ENCODE measurements at regions not wholly inside any gene's neighbourhood (a gene's known extent, or its start where the extent isn't known, plus 50 kb on each side); places are given as distances from the start of the nearest gene placed in this dataset.

GRCh38 chrX:116618546-116618945 is 155.8 kb upstream of the CT83 start:
- no peaks in the 10 kb centered on the region for H3K4me1 ChIP-seq (ENCODE audit: control insufficient read depth in 4 of 4, insufficient read depth in 4 of 4, low read length in 3 of 4)
- no peaks in the 10 kb centered on the region for H3K27me3 ChIP-seq (ENCODE audit: control insufficient read depth in 4 of 4, insufficient read depth in 4 of 4, low read length in 3 of 4)
- no peak overlapping the region for H3K9ac ChIP-seq (ENCODE audit: low read depth in 1 of 2, low read length in 2 of 2)
- no peaks in the 10 kb centered on the region for H3K9me3 ChIP-seq (ENCODE audit: control insufficient read depth in 4 of 4, low read length in 3 of 4)
- TF ChIP-seq FOXA1 (IDR thresholded peaks at IDR 0.05) = no peak
- no peak for TF ChIP-seq NR2F2 (IDR thresholded peaks at IDR 0.05)
- no peak for TF ChIP-seq JUND (IDR thresholded peaks at IDR 0.05)
- no peak for TF ChIP-seq CTCF (IDR thresholded peaks at IDR 0.05; ENCODE audit: low read depth, low read length, missing input control)
- no peak for TF ChIP-seq RAD21 (IDR thresholded peaks at IDR 0.05)
- no peak for TF ChIP-seq HNF4A (conservative IDR thresholded peaks at IDR 0.05)
- no peak for TF ChIP-seq TAF1 (conservative IDR thresholded peaks at IDR 0.05)
- no peak for TF ChIP-seq EGR1 (IDR thresholded peaks at IDR 0.05; ENCODE audit: low read depth in 2 of 2)
- TF ChIP-seq, protein P1, sequence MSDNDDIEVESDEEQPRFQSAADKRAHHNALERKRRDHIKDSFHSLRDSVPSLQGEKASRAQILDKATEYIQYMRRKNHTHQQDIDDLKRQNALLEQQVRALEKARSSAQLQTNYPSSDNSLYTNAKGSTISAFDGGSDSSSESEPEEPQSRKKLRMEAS (IDR thresholded peaks at IDR 0.05) = no peak
- no peak for TF ChIP-seq FOXA2 (IDR thresholded peaks at IDR 0.05)
- no peak for TF ChIP-seq SP1 (IDR thresholded peaks at IDR 0.05)
- no peaks in the 10 kb centered on the region for H3K36me3 ChIP-seq (ENCODE audit: control insufficient read depth in 4 of 4, insufficient read depth in 3 of 4, low read depth in 1 of 4, low read length in 3 of 4)
- 53% methylated on average over 1 of the region's 1 CpG for WGBS
- no peak overlapping the region for H3K4me3 ChIP-seq (ENCODE audit: low read depth in 1 of 3, low read length in 3 of 3)
- H3K27ac ChIP-seq (ENCODE audit: low read depth in 1 of 2, low read length in 2 of 2) = no peak overlapping the region
- no peak for DNase-seq (ENCODE audit: low spot score)

DNA sequence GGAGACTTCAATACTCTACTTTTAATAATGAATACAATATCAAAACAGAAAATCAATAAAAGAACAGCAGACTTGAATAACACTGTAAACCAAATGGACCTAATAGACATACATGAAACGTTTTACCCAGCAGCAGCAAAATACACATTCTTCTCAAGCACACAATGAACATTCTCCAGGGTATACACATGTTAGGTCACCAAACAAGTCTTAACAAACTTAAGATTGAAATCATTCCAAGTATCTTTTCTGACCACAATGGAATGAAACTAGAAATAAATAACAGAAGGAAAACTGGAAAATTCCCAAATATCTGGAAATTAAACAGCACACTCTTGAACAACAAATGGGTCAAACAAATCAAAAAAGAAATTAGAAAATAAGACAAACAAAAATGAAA is 145.0 kb upstream of the CT83 start:
- H3K27ac ChIP-seq (ENCODE audit: low read depth in 1 of 2, low read length in 2 of 2) = no peak overlapping the region
- 21% methylated on average over 1 of the region's 1 CpG for WGBS
- H3K27me3 ChIP-seq (ENCODE audit: control insufficient read depth in 4 of 4, insufficient read depth in 4 of 4, low read length in 3 of 4) = no peaks in the 10 kb centered on the region
- TF ChIP-seq HNF4A (conservative IDR thresholded peaks at IDR 0.05) (no peak), NR2F2 (IDR thresholded peaks at IDR 0.05) (no peak), RAD21 (IDR thresholded peaks at IDR 0.05) (no peak), YY1 (IDR thresholded peaks at IDR 0.05) (no peak), GABPA (IDR thresholded peaks at IDR 0.05 in 1 of 2, conservative IDR thresholded peaks at IDR 0.05 in 1 of 2) (no peak), CTCF (IDR thresholded peaks at IDR 0.05; ENCODE audit: low read depth, low read length, missing input control) (no peak), SP1 (IDR thresholded peaks at IDR 0.05) (no peak)
- TF ChIP-seq, protein P1 (IDR thresholded peaks at IDR 0.05) = no peak
- no peaks in the 10 kb centered on the region for H3K36me3 ChIP-seq (ENCODE audit: control insufficient read depth in 4 of 4, insufficient read depth in 3 of 4, low read depth in 1 of 4, low read length in 3 of 4)
- H3K4me3 ChIP-seq (ENCODE audit: low read depth in 1 of 3, low read length in 3 of 3) = no peak overlapping the region
- H3K9ac ChIP-seq (ENCODE audit: low read depth in 1 of 2, low read length in 2 of 2) = no peak overlapping the region
- H3K9me3 ChIP-seq (ENCODE audit: control insufficient read depth in 4 of 4, low read length in 3 of 4) = peaks cover 0 to 3% (median 0%) of the 10 kb centered on the region in 4 donors
- no peaks in the 10 kb centered on the region for H3K4me1 ChIP-seq (ENCODE audit: control insufficient read depth in 4 of 4, insufficient read depth in 4 of 4, low read length in 3 of 4)
- DNase-seq (ENCODE audit: low spot score) = no peak

- H3K4me3 ChIP-seq (ENCODE audit: low read depth in 1 of 3, low read length in 3 of 3) = no peak overlapping the region
- no peak overlapping the region for H3K27ac ChIP-seq (ENCODE audit: low read depth in 1 of 2, low read length in 2 of 2)
- no peak overlapping the region for H3K9ac ChIP-seq (ENCODE audit: low read depth in 1 of 2, low read length in 2 of 2)
- TF ChIP-seq EGR1 (IDR thresholded peaks at IDR 0.05; ENCODE audit: low read depth in 2 of 2) = no peak
- no peak for TF ChIP-seq RXRA (IDR thresholded peaks at IDR 0.05)
- no peaks in the 10 kb centered on the region for H3K27me3 ChIP-seq (ENCODE audit: control insufficient read depth in 4 of 4, insufficient read depth in 4 of 4, low read length in 3 of 4)
- no peak for DNase-seq (ENCODE audit: low spot score)
- peaks cover 0 to 3% (median 0%) of the 10 kb centered on the region in 4 donors for H3K9me3 ChIP-seq (ENCODE audit: control insufficient read depth in 4 of 4, low read length in 3 of 4)
- 83% methylated on average over 1 of the region's 1 CpG for WGBS
- H3K4me1 ChIP-seq (ENCODE audit: control insufficient read depth in 4 of 4, insufficient read depth in 4 of 4, low read length in 3 of 4) = no peaks in the 10 kb centered on the region
- H3K36me3 ChIP-seq (ENCODE audit: control insufficient read depth in 4 of 4, insufficient read depth in 3 of 4, low read depth in 1 of 4, low read length in 3 of 4) = no peaks in the 10 kb centered on the region
Measured at GRCh38 chrX:116605576-116605975, 142.8 kb upstream of the CT83 start.
